D721Med (cell line): ENCODE measurements at regions not wholly inside any gene's neighbourhood (a gene's known extent, or its start where the extent isn't known, plus 50 kb on each side); places are given as distances from the start of the nearest gene placed in this dataset.
"Not testable (repeated sequence)": the region's sequence is repeated elsewhere in the genome, so short reads cannot be mapped to it uniquely, and the experiment has no call there.

ENCODE experiments used
- DNase-seq: peaks from one replicate; pipeline ENCODE4 v3.0.0; 2011; ENCODE audit warnings: low spot score; ENCODE audit not compliant: insufficient read length
- FAIRE-seq: peaks from 2 replicates; lab custom pipeline; 2011; peaks lifted over from hg19 to GRCh38; lab: Jason Lieb, UNC
- TF ChIP-seq, protein P1 (sequence below): IDR thresholded peaks from 2 replicates; pipeline ENCODE4 v1.5.1; 2012; ENCODE audit warnings: mild to moderate bottlenecking, control low read depth; ENCODE audit not compliant: insufficient read depth; ENCODE audit errors: missing control alignments

- DNase-seq = no peak
- FAIRE-seq = no peak
- TF ChIP-seq, protein P1, sequence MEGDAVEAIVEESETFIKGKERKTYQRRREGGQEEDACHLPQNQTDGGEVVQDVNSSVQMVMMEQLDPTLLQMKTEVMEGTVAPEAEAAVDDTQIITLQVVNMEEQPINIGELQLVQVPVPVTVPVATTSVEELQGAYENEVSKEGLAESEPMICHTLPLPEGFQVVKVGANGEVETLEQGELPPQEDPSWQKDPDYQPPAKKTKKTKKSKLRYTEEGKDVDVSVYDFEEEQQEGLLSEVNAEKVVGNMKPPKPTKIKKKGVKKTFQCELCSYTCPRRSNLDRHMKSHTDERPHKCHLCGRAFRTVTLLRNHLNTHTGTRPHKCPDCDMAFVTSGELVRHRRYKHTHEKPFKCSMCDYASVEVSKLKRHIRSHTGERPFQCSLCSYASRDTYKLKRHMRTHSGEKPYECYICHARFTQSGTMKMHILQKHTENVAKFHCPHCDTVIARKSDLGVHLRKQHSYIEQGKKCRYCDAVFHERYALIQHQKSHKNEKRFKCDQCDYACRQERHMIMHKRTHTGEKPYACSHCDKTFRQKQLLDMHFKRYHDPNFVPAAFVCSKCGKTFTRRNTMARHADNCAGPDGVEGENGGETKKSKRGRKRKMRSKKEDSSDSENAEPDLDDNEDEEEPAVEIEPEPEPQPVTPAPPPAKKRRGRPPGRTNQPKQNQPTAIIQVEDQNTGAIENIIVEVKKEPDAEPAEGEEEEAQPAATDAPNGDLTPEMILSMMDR = no peak
These were observed 65.5 kb upstream of the CYP1B1 start for GRCh38 chr2:38141501-38141900.

- TF ChIP-seq, protein P1 = no peak
- DNase-seq (no peak), FAIRE-seq (no peak)
These were observed 63.0 kb upstream of the CYP1B1 start for GRCh38 chr2:38138996-38139395.

DNA sequence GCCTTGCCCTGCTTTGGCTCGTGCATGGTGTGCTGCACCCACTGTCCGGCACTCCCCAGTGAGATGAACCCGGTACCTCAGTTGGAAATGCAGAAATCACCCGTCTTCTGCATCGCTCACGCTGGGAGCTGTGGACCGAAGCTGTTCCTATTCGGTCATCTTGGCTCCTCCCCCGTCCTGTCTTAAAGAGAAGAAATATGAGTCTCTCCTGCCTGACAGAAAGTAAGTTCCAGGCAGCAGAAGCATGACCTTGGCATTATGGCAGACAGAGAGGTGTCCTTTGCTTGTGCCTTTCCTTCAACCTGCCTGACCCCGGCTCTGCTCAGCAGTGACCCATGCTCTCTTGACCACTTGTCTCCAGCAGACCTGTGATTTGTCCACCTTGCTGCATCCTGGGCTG lies 62.5 kb upstream of the CYP1B1 start:
- no peak for DNase-seq
- TF ChIP-seq, protein P1 = no peak
- no peak for FAIRE-seq

GRCh38 chr2:38137958-38138357 lies 62.0 kb upstream of the CYP1B1 start:
- not testable (repeated sequence) for FAIRE-seq

DNA sequence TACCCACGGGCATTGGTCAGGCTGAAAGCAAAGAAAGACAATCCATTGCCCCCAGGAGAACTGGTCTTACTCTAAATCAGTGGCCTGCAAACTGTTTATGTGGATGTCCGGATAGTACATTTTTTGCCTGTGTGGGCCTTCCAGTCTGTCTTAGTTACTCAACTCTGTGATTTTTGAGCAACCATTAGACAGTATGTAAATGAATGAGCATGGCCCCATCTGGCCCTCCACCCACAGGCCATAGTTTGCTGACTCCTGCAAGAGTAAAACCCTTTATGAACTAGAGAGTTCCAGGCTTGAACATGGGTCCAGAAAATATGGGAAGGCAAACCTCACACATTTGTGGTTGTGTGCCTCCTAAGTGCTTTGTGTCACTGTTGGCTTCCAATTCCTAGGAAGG lies 55.7 kb upstream of the CYP1B1 start:
- DNase-seq = no peak
- FAIRE-seq = no peak
- TF ChIP-seq, protein P1 = no peak

More at GRCh38 chr2:38137958-38138357, 62.0 kb upstream of the CYP1B1 start:
- DNase-seq = not testable (repeated sequence)

- DNase-seq (no peak), FAIRE-seq (no peak)
- TF ChIP-seq, protein P1 = no peak
These were observed 54.9 kb upstream of the CYP1B1 start for GRCh38 chr2:38130876-38131275.

GRCh38 chr2:38129987-38130386 lies 54.0 kb upstream of the CYP1B1 start:
- TF ChIP-seq, protein P1 = no peak
- DNase-seq (no peak), FAIRE-seq (no peak)

- TF ChIP-seq, protein P1 = no peak
- FAIRE-seq (no peak), DNase-seq (no peak)
These were observed 53.5 kb upstream of the CYP1B1 start for GRCh38 chr2:38129481-38129880.
